CD8-positive, alpha-beta memory T cell (primary cell): ENCODE measurements at regions not wholly inside any gene's neighbourhood (a gene's known extent, or its start where the extent isn't known, plus 50 kb on each side); places are given as distances from the start of the nearest gene placed in this dataset.

Source experiments
- CTCF ChIA-PET: fragments of 350-600 bp; sonication (Branson Sonifier 250); formaldehyde crosslinking; loops from one replicate; lab custom pipeline; 2021; ENCODE audit warnings: antibody characterized with exemption; lab: Charles Lee
- POLR2A ChIA-PET: fragments of 350-600 bp; sonication (Branson Sonifier 250); formaldehyde crosslinking; loops from one replicate; lab custom pipeline; 2021; ENCODE audit warnings: antibody characterized with exemption; lab: Charles Lee
- DNase-seq, 5 donors: peaks; one replicate each; pipeline versions ENCODE4 v3.0.0 to v3.0.0-alpha.2; 2020 to 2022; ENCODE audit warnings: mixed read lengths in 1 of 5
- H3K27ac ChIP-seq: one replicate; pipeline ENCODE4 v1.7.0; 2013; ENCODE audit warnings: low read depth, mild to moderate bottlenecking, low read length, moderate library complexity
- H3K27me3 ChIP-seq: 2 replicates; pipeline ENCODE4 v1.7.0; 2013; ENCODE audit warnings: low read length, mild to moderate bottlenecking; ENCODE audit not compliant: insufficient read depth, poor library complexity, severe bottlenecking
- H3K36me3 ChIP-seq: 2 replicates; pipeline ENCODE4 v1.7.0; 2013; ENCODE audit warnings: mild to moderate bottlenecking, low read length, moderate library complexity; ENCODE audit not compliant: insufficient read depth
- H3K4me1 ChIP-seq: 2 replicates; pipeline ENCODE4 v1.7.0; 2013; ENCODE audit warnings: mild to moderate bottlenecking, low read length, moderate library complexity; ENCODE audit not compliant: insufficient read depth
- H3K4me3 ChIP-seq: 2 replicates; pipeline ENCODE4 v1.7.0; 2013; ENCODE audit warnings: mild to moderate bottlenecking, low read length
- H3K9me3 ChIP-seq: 2 replicates; pipeline ENCODE4 v1.7.0; 2013; ENCODE audit warnings: mild to moderate bottlenecking, low read length
- H3K27ac Mint-ChIP-seq, 8 donors: one replicate each; pipeline ENCODE4 v1.8.0; 2020 to 2021; ENCODE audit warnings: mixed read lengths in 8 of 8, mild to moderate bottlenecking in 6 of 8, inconsistent platforms in 3 of 8, moderate library complexity in 3 of 8
- H3K27me3 Mint-ChIP-seq, 2 donors: one replicate each; pipeline ENCODE4 v1.8.0; 2020 to 2021; ENCODE audit warnings: mixed read lengths in 2 of 2, mild to moderate bottlenecking in 1 of 2, moderate library complexity in 1 of 2
- H3K36me3 Mint-ChIP-seq, 3 donors: one replicate each; pipeline ENCODE4 v1.8.0; 2020 to 2021; ENCODE audit warnings: mixed read lengths in 3 of 3, inconsistent platforms in 1 of 3, mild to moderate bottlenecking in 1 of 3
- H3K4me1 Mint-ChIP-seq, 3 donors: one replicate each; pipeline ENCODE4 v1.8.0; 2020 to 2021; ENCODE audit warnings: mixed read lengths in 3 of 3, inconsistent platforms in 1 of 3, mild to moderate bottlenecking in 1 of 3
- H3K4me3 Mint-ChIP-seq, 7 donors: one replicate each; pipeline ENCODE4 v1.8.0; 2020 to 2021; ENCODE audit warnings: mixed read lengths in 7 of 7, mild to moderate bottlenecking in 6 of 7, moderate library complexity in 4 of 7, inconsistent platforms in 2 of 7
- H3K9me3 Mint-ChIP-seq, 5 donors: one replicate each; pipeline ENCODE4 v1.8.0; 2020 to 2022; ENCODE audit warnings: mixed read lengths in 5 of 5, mild to moderate bottlenecking in 3 of 5, moderate library complexity in 2 of 5, inconsistent platforms in 1 of 5

GRCh38 chr10:52679117-52679516 is 93.5 kb downstream of the MBL2 start:
- peaks cover 4 to 10% (median 5%) of the 10 kb centered on the region in 5 donors for H3K9me3 Mint-ChIP-seq
- ChIA-PET CTCF (no interaction called here), POLR2A (no interaction called here)
- H3K36me3 Mint-ChIP-seq, result no peaks in the 10 kb centered on the region
- Histone ChIP-seq H3K9me3 (no peaks in the 10 kb centered on the region), H3K4me3 (no peak overlapping the region), H3K36me3 (no peaks in the 10 kb centered on the region), H3K27ac (no peak overlapping the region), H3K27me3 (no peaks in the 10 kb centered on the region), H3K4me1 (no peaks in the 10 kb centered on the region)
- H3K4me1 Mint-ChIP-seq, result no peaks in the 10 kb centered on the region
- DNase-seq, result no peak
- H3K27ac Mint-ChIP-seq, result no peak overlapping the region
- no peaks in the 10 kb centered on the region for H3K27me3 Mint-ChIP-seq
- H3K4me3 Mint-ChIP-seq, result no peak overlapping the region

DNA sequence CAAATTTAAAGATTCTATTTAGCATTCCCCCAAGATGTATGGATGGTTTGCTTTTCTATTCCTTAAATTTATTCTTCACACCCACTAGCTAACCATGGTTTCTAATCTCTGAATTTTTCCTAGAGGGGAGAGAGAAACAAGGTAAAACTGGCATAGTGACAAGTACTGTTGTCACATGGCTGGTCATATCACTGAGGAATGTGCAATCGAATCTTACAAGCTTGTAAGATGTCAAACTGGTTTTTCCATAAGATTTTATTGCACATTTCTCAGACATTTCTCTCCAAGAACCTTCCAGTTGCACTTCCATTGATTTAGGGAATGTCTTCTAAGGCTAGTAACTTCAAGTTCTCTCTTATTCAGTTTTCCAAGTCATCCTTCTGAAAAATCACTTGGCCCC is 89.8 kb downstream of the MBL2 start:
- ChIA-PET CTCF (no interaction called here), POLR2A (no interaction called here)
- H3K4me3 ChIP-seq, result no peak overlapping the region
- H3K4me1 Mint-ChIP-seq, result no peaks in the 10 kb centered on the region
- no peaks in the 10 kb centered on the region for H3K9me3 ChIP-seq
- no peaks in the 10 kb centered on the region for H3K27me3 ChIP-seq
- H3K27me3 Mint-ChIP-seq, result no peaks in the 10 kb centered on the region
- H3K27ac ChIP-seq, result no peak overlapping the region
- no peak overlapping the region for H3K4me3 Mint-ChIP-seq
- no peaks in the 10 kb centered on the region for H3K4me1 ChIP-seq
- H3K9me3 Mint-ChIP-seq, result peaks cover 5 to 17% (median 12%) of the 10 kb centered on the region in 5 donors
- no peaks in the 10 kb centered on the region for H3K36me3 Mint-ChIP-seq
- DNase-seq, result no peak
- no peak overlapping the region for H3K27ac Mint-ChIP-seq
- H3K36me3 ChIP-seq, result no peaks in the 10 kb centered on the region

- no peaks in the 10 kb centered on the region for H3K4me1 ChIP-seq
- H3K27me3 ChIP-seq, result no peaks in the 10 kb centered on the region
- H3K36me3 ChIP-seq, result no peaks in the 10 kb centered on the region
- CTCF ChIA-PET, result no interaction called here
- Mint-ChIP-seq H3K27ac (no peak overlapping the region), H3K4me3 (no peak overlapping the region), H3K4me1 (no peaks in the 10 kb centered on the region), H3K9me3 (peaks cover 5 to 17% (median 12%) of the 10 kb centered on the region in 5 donors), H3K27me3 (no peaks in the 10 kb centered on the region), H3K36me3 (no peaks in the 10 kb centered on the region)
- no peak overlapping the region for H3K4me3 ChIP-seq
- no peaks in the 10 kb centered on the region for H3K9me3 ChIP-seq
- H3K27ac ChIP-seq, result no peak overlapping the region
- POLR2A ChIA-PET, result no interaction called here
- no peak for DNase-seq
These were observed 88.8 kb downstream of the MBL2 start for GRCh38 chr10:52683776-52684175.

- Histone ChIP-seq H3K27ac (no peak overlapping the region), H3K4me1 (no peaks in the 10 kb centered on the region), H3K27me3 (no peaks in the 10 kb centered on the region), H3K9me3 (no peaks in the 10 kb centered on the region), H3K36me3 (no peaks in the 10 kb centered on the region), H3K4me3 (no peak overlapping the region)
- Mint-ChIP-seq H3K27me3 (peaks cover 0 to 3% of the 10 kb centered on the region in 2 donors), H3K9me3 (peaks cover 4 to 21% (median 20%) of the 10 kb centered on the region in 5 donors), H3K4me1 (no peaks in the 10 kb centered on the region), H3K36me3 (no peaks in the 10 kb centered on the region), H3K27ac (no peak overlapping the region), H3K4me3 (no peak overlapping the region)
- ChIA-PET POLR2A (no interaction called here), CTCF (no interaction called here)
- no peak for DNase-seq
These were observed 83.7 kb downstream of the MBL2 start for GRCh38 chr10:52688899-52689298.

GRCh38 chr10:52696232-52696631 is 76.4 kb downstream of the MBL2 start:
- Histone ChIP-seq H3K27ac (no peak overlapping the region), H3K4me3 (no peak overlapping the region), H3K9me3 (no peaks in the 10 kb centered on the region), H3K4me1 (no peaks in the 10 kb centered on the region), H3K36me3 (no peaks in the 10 kb centered on the region), H3K27me3 (no peaks in the 10 kb centered on the region)
- no peaks in the 10 kb centered on the region for H3K27me3 Mint-ChIP-seq
- H3K36me3 Mint-ChIP-seq, result no peaks in the 10 kb centered on the region
- no peak overlapping the region for H3K4me3 Mint-ChIP-seq
- H3K4me1 Mint-ChIP-seq, result no peaks in the 10 kb centered on the region
- ChIA-PET POLR2A (no interaction called here), CTCF (no interaction called here)
- H3K27ac Mint-ChIP-seq, result no peak overlapping the region
- H3K9me3 Mint-ChIP-seq, result peaks cover 2 to 21% (median 5%) of the 10 kb centered on the region in 5 donors
- no peak for DNase-seq

- no peak overlapping the region for H3K4me3 Mint-ChIP-seq
- H3K4me1 Mint-ChIP-seq, result no peaks in the 10 kb centered on the region
- Histone ChIP-seq H3K9me3 (no peaks in the 10 kb centered on the region), H3K4me3 (no peak overlapping the region), H3K27me3 (no peaks in the 10 kb centered on the region), H3K36me3 (no peaks in the 10 kb centered on the region), H3K27ac (no peak overlapping the region), H3K4me1 (no peaks in the 10 kb centered on the region)
- peaks cover 0 to 5% (median 2%) of the 10 kb centered on the region in 5 donors for H3K9me3 Mint-ChIP-seq
- DNase-seq, result no peak
- H3K36me3 Mint-ChIP-seq, result no peaks in the 10 kb centered on the region
- no peak overlapping the region for H3K27ac Mint-ChIP-seq
- POLR2A ChIA-PET, result no interaction called here
- H3K27me3 Mint-ChIP-seq, result no peaks in the 10 kb centered on the region
- CTCF ChIA-PET, result no interaction called here
These were observed 70.9 kb downstream of the MBL2 start for GRCh38 chr10:52701647-52702046.

DNA sequence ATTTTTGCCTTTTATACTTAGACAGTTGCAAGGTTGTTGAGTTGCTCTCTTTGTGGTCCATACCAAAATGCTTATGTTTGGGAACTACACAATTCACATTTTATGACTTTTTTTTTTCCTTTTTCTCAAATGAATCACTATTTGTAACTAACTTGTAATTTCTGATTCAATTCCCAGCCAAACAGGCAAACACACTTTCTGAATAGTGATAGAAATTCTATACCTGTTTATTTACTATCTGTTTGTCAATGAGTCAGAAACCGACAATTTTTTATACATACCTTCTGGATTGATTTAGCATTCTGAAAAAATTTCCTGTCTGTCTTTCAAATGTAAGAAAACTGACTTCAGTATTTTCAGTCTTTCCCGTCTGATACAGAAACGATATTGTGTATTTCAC is 69.1 kb downstream of the MBL2 start:
- POLR2A ChIA-PET, result no interaction called here
- Mint-ChIP-seq H3K27me3 (no peaks in the 10 kb centered on the region), H3K9me3 (peaks cover 0 to 8% (median 2%) of the 10 kb centered on the region in 5 donors)

DNA sequence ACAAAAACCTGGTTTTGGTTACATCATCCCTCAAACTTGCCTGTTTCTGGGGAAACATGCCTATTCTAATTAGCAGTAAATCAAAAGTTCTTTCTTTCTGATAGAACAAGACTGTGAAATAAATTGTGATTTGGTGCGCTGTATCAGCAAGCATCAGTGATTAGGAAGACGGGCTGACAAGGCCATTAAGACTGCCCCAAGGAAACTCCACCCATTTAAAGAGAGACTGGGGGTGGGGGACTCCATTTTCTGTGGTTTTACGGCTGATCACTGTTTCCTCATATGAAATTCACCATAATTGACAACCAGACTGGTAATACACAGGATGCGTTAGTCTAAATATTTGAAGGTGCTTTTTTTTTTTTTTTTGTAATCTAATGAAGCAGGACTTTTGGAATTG is 68.7 kb downstream of the MBL2 start:
- H3K36me3 Mint-ChIP-seq, result no peaks in the 10 kb centered on the region
- no peak overlapping the region for H3K27ac Mint-ChIP-seq
- no peak for DNase-seq
- no peaks in the 10 kb centered on the region for H3K4me1 ChIP-seq
- H3K9me3 ChIP-seq, result no peaks in the 10 kb centered on the region
- CTCF ChIA-PET, result no interaction called here
- no peaks in the 10 kb centered on the region for H3K27me3 Mint-ChIP-seq
- H3K4me1 Mint-ChIP-seq, result no peaks in the 10 kb centered on the region
- H3K27me3 ChIP-seq, result no peaks in the 10 kb centered on the region
- POLR2A ChIA-PET, result no interaction called here
- H3K27ac ChIP-seq, result no peak overlapping the region
- peaks cover 0 to 4% (median 2%) of the 10 kb centered on the region in 5 donors for H3K9me3 Mint-ChIP-seq
- no peak overlapping the region for H3K4me3 Mint-ChIP-seq
- no peaks in the 10 kb centered on the region for H3K36me3 ChIP-seq
- H3K4me3 ChIP-seq, result no peak overlapping the region

More for the DNA sequence above, 69.1 kb downstream of the MBL2 start:
- DNase-seq, result no peak
- CTCF ChIA-PET, result no interaction called here
- no peak overlapping the region for H3K27ac ChIP-seq
- no peaks in the 10 kb centered on the region for H3K4me1 ChIP-seq
- H3K4me3 Mint-ChIP-seq, result no peak overlapping the region
- no peaks in the 10 kb centered on the region for H3K4me1 Mint-ChIP-seq
- no peaks in the 10 kb centered on the region for H3K36me3 ChIP-seq
- H3K36me3 Mint-ChIP-seq, result no peaks in the 10 kb centered on the region
- no peaks in the 10 kb centered on the region for H3K9me3 ChIP-seq
- H3K27me3 ChIP-seq, result no peaks in the 10 kb centered on the region
- no peak overlapping the region for H3K4me3 ChIP-seq
- no peak overlapping the region for H3K27ac Mint-ChIP-seq
